Smooth muscle cell of the brain vasculature (primary cell): ENCODE measurements at regions not wholly inside any gene's neighbourhood (a gene's known extent, or its start where the extent isn't known, plus 50 kb on each side); places are given as distances from the start of the nearest gene placed in this dataset.

ENCODE experiments used
- DNase-seq: peaks from one replicate; pipeline ENCODE4 v3.0.0-alpha.2; 2012; ENCODE audit warnings: low read depth, low spot score

DNA sequence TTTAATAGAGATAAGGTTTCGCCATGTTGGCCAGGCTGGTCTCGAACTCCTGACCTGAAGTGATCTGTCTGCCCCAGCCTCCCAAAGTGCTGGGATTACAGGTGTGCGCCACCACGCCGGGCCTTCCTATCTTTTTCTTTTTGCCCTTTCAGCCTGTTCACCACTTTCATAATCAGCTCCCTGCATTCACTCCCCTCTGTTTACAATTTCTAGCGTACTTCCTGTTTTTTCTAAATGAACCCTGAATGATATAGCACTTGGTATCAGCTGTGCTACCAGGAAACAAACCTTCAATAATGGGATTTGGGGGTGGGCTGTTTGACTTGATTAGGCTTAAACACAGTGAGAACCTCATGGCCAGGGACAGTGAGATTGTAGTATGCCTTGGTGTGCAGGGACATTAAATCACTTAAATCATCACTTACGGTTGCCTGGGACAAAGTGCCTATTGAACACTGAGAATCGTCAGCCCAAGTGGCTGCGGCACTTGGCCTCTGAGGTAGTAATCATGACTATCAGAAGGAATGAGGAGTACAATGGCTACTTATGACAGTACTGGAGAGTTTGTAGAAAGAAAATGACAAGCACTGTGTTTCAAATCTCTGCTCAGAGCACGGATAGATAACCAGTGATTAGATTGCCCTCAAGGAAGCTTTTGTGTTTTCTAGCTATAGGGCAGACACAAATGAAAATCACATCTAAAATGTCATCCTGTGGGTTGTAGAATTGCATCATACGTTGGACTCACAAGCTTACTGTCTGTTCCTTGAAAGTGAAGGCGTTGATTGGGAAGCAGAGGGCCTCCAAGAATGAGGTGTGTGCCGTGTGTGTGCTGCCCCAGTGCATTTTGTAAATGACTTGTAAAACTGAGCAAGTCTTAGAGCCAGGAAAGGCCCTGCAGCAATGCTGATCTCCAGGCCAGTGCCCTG lies 661.8 kb downstream of the MATN1 start:
- DNase-seq = no peak

DNA sequence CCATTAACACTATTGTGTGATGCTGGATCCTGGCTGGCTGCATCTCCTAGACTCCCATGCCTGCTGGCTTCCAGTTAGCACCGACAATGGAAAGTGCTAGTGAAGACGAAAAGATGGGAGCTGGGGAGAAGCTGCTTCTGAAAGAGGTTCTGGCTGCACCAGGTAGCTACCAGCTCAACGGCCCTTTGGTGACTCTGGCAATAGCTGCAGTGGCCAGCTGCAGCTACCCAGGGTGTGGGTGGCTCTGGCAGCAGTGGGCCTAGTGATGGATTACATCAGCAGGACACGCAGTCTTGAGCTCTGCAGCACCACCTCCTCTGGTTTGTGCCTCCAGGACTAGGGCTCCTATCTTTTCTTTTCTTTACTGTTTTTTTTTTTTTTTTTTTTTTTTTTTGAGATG lies 662.6 kb downstream of the MATN1 start:
- no peak for DNase-seq

DNA sequence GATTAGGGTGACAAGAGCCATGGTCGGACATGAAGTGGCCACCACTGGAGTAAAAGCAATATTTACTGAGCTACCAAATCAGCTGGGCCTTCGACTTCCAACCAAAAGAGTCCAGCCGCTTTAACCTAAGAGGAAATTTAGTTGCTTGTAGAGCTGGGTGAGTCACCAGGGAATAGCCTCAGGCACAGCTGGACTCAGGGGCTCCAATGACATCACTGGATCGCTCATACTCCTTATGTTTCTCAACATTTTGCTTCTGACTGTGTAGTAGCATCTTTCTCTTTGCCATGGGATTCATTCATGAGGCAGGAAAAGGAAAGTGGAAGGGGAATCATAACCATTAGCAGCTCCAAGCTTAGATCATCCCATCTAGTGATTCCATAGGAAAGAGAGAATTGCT lies 664.4 kb downstream of the MATN1 start:
- DNase-seq = peak; percentile 61

DNA sequence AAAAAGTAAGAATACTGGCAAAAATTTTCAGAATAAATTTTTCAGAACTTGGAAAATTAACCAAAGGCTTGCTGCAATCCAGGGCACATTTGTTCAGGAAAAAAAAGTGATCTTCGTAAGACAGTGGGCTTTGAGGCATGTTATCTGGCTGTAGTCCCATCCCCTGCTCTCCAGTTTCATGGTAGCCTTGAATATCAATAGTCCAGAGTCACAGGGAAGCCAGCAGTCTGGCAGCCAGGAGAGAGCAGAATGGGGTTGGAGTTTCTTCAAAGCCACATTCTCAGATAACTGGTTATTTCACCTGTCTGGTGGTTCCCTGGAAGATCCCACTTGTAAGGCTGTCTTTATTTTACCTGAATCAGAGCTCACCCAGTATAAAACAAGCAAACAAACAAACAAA lies 669.3 kb downstream of the MATN1 start:
- no peak for DNase-seq

DNA sequence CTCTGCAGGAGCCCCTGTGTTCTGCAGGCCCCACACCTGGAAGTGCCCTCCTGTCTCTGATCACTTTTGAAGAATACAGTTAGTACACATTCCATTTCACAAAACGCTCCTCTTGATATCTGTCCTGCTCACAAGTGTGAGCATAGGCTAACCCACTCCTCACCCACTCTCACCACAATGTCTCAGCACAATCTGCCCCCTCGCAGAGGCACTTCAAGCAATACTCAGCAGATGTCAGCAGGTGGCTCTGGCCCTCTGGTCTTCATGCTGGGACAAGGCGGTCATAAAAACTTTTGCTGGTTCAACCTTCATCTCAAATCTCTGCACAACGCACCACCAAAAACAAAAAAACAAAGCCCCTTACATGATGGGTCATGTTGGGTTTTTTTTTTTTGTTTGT lies 671.2 kb downstream of the MATN1 start:
- no peak for DNase-seq

DNA sequence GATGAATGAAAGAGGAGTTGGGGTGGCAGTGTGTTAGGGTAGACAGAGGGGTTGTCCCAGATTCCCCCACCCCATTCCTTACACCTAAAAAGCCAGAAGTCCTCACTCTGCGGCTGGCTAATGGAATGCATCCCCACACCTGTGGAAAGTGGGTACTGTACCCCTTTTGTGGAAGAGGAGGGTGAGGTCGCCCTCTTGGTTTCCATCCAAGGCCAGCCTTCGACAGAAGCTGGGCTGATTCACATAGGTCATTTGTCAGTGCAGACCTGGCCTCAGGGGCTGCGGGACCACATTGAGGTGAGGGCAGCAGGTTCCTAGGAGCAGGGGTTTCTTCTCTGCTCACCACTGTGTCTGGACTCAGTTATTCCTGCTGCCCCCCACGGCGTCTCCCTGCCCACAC lies 671.6 kb downstream of the MATN1 start:
- DNase-seq = no peak

DNA sequence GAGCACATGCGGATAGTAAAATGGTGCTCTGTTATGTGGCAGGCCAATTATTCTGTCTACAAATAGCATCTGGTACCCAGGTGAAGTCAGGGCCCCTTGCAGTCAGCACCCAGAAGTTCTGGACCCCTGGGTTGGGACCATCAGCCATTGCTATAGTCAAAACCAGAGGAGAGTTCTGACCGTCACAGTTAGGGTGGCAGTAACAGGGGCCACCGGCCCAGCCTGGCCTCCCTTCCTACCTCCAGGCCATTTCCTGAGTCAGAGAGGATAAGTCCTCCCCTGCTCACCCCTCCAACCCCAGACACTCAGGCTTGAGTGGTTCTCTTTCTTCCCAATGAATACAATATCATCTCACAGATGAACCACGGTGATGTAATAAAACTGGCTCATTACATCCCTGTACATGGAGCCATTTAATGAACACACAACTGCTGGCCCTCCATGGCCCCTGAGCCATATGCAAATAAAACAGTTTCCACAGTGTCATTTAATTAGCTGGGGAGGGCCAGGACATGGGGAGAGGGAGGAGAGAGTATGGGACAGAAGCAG lies 673.6 kb downstream of the MATN1 start:
- no peak for DNase-seq

DNA sequence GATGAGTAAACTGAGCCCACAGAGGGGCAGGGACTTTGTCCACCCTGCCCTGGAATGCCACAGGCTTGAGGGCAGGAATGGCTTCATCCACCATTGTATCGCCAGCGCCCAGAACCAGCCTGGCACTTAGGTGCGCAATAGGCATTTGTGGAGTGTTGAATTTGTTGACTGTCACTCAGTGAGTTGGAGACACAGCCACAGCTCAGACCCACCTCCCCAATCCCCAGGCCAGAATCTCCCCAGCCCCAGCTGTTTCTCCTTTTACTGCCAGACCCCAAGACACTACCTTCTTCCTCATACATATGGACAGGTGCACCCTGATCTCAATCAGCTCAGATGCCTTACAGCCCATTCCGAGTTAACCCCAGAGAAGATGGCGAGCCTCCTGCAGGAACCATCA lies 674.5 kb downstream of the MATN1 start:
- no peak for DNase-seq

DNA sequence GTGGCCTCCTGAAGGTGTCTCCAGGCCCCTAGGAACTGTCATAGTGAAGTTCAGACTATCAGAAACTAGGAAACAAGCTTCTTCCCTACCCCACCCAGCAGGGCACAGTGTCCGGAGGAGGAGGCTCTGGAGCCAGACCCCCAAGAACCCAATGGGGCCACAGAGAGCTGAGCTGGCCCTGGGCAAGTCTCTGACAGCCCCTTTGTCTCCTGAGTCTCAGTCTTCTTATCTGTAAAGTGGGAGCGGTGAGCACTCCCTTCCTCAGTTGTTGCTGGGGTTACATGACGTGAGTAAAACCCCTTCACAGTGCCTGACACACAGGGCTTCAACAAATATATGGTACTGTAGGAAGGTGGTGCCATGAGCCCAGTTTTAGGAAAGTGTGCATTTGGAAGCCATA lies 675.8 kb downstream of the MATN1 start:
- DNase-seq = no peak

DNA sequence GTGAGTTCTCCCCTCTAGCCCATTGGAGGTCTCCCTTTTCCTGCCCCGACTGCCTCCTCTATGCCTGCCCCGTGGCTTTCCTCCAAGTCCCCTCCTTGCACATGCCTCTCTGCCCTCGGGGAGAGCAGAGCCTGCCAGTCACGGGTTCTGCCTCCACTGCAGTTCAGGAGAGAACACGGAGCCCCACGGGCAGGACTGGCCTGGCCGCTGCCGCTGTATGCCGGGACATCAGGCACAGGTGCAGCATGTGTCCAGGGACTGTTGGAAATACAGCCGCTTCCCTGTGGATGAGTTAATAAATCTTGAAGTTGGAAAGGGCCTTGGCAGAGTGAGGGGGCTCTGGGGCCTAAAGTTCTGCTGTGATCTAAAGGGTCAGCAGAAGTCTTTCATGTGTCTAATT lies 676.6 kb downstream of the MATN1 start:
- DNase-seq = no peak

DNA sequence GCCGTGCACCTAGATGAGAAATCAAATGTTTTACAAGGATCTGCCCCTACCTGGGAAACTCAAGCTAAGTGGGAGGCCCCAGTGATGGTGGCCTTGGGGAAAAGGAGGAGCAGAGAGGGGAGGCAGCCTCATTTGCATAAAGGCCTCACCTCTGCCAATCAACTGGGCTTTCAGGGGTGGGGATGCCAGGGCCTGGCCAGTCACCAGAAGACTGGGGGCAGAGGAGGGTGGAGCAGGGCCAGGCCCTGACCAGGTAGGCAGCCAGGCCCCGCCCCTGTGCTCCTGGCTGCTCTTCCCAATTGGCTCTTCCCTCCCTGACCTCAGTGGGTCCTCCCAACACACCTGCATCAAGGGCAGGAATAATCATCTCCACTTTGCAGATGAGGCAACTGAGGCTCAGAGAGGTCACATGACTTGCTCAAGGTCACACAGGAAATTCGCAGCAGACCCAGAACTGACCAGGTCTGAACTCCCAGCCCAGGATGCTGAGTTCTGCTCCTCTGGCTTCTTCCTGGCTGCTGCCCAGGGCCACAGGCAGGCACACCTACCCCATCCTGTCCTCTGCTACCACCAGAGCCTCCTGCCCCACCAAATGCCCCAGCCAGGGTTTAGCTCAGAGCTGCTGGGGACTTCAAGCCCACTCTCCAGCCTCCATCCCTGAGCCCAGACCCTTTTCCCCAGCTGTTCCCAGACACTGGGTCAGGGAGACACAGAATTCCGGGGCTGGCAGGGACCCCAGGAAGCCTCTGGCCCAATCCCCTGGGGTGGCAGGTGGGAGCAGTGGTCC lies 677.9 kb downstream of the MATN1 start:
- no peak for DNase-seq

DNA sequence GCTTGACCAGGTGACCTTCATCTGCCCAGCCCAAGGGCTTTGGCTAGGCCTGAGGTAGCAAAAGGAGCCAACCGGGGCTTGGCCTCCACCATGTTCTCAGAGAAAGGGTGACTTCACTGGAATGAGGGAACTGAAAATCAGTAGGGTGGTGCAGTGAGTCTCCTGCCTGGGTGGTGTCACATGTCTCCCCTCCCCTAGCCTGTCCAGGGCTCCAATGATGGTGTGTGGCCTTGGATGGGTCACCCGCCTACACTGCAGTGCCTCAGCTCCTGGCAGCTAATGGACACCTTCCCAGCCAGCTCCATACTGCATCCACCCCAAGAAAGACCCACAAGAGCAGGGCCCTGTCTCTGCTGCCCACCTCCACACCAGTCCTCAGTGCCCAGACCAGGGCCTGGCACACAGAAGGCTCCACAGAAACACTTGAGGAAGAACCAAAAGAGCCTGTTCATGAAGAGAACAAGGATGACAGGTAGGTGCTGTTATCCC lies 678.7 kb downstream of the MATN1 start:
- no peak for DNase-seq

DNA sequence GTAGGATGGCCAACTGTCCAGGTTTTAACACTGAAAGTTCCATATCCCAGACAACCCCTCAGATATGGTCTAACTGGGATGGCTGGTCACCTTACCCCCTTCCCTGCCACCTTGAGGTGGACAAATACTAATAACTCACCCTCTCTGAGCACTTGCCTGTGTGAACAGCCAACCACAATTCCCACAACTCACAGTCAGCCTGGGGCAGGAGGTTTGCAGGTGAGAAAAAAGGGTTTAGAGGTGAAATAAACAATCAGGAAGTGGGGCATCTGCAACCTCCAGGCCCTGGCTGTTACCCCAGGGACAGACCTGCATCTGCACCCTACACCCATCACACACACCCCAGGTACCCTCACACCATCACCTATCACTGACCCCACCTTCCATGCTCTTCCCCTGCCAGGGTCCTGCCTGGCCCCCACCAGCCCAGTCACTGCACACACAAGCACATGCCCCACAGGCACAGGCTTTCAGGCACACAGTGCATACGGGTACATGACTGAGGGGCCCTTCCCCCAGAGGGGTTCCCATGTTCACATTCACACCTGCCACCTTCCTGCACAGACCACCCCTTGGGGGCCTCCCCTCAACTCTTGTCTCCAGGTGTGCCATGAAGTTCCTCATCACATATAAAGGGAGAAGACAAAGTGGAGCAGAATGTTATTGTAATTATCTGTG lies 679.5 kb downstream of the MATN1 start:
- DNase-seq = no peak

DNA sequence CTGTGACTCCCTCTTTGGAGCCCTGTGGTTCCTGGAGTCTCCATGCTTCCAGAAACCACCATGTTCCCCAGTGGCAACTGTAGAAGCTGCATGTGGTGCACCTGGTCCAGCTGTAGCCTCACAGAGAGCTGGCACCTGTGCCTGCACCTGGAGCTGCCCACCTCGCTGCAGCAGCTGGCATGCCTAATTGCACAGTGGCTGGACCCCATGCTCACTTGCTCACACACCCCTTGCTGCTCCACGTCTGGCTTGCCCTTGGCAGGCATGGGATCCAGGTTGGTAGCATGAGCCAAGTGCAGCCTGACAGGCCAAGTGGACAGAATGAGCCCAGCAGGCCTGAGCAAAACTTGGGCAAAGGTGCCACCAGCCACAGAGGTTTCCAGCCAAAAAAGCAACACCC lies 680.1 kb downstream of the MATN1 start:
- no peak for DNase-seq

DNA sequence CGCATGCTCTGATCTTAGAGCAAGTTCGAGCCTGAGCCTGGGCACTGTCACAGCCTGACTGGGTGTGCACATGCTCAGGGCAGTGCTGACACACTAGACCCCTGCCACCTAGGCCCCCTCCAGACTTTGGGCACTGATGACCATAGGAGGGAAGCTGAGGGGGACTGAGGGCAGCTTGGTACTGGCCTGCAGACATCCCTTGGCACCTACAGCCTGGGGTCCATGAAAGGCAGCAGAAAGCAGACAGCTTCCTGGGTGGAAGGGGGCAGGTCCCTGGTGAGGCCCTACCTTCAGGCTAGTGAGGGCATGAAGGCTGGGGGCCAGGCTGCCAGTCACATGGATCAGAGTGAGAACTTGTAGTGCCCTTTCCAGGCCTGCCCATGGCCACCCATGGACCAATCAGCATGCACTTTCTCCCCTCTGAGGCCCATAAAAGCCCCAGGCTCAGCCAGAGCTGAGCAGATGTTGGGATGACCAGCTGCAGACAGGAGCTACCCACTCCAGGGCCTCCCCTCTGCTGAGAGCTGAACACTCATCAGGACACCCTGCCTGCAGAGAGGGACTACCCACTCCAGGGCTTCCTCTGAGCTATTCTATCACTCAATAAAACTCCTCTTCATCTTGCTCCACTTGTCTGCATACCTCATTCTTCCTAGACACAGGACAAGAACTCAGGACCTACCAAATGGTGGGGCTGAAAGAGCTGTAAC lies 680.8 kb downstream of the MATN1 start:
- no peak for DNase-seq

DNA sequence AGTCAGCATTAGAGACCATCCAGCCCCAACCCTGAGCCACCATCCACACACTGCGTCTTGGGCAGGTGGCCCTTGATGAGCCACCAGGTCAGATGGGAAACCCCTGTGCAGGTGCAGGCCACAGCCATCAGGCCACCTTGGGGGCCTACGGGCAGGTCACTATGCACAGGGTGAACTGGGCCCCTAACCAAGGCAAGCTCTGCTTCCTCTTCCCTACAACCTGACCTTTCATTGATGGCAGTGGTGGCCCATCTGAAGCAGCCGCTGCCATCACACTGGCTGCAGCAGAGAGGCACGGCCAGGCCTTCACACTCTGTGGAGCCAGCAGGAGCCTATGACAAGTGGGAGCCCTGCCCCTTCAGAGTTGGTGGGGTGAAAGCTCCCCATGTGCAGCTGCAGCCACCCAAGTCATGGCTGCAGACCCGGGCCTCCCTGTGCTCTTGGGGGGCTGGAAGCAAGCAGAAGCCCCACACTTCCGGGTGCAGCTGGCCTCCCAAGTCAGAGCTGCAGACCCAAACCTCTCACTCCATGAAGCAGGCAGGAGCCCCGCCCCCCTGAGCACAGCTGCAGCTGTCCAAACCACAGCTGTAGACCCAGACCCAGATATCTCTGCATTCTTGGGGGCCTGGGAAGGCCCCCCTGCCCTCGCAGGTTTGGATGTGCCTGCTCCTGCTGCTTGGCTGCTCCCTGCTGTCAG lies 681.5 kb downstream of the MATN1 start:
- DNase-seq = no peak

DNA sequence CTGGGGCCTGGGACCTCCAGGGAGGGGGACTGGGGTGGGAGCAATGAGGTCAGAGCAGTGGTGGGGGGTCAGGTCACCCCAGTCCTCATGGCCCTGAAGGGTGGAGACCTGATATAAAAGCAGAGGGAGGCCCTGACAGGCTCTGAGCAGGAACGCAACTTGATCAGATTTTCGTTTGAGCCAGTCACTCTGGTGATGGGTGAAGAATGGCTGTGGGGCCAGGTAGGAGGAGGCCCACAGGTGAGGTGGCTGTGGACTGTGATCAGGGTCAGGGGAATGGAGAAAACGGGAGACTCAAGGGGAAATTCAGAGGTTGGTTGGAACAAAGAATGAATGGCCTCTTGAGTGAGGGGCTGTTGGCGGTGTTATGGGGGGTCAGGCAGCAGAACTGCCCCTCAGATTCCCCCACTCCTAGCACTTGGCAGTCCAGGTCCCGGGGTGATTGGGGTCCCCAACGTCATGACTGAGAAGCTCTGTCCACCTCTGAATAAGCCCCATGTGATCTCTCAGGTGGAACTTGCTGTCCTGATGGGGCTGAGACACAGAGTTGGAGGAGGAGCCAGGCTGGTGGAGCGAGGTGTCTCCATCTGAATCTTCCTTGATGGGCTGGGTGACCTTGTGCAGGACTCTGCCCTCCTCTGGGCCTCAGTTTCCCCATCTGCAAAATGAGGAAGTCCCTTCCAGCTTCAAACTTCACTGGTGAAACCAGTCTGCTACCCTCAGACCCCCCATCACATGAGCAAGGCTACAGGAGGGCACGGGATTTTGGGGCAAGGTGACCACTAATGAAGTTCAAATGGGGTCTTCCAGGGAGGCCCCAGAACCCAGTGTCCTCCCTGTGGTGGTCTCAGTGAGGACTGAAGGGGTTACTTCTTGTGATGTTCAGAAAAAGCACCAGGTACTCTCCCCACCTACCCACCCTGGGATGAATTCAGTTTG lies 683.0 kb downstream of the MATN1 start:
- DNase-seq = no peak

DNA sequence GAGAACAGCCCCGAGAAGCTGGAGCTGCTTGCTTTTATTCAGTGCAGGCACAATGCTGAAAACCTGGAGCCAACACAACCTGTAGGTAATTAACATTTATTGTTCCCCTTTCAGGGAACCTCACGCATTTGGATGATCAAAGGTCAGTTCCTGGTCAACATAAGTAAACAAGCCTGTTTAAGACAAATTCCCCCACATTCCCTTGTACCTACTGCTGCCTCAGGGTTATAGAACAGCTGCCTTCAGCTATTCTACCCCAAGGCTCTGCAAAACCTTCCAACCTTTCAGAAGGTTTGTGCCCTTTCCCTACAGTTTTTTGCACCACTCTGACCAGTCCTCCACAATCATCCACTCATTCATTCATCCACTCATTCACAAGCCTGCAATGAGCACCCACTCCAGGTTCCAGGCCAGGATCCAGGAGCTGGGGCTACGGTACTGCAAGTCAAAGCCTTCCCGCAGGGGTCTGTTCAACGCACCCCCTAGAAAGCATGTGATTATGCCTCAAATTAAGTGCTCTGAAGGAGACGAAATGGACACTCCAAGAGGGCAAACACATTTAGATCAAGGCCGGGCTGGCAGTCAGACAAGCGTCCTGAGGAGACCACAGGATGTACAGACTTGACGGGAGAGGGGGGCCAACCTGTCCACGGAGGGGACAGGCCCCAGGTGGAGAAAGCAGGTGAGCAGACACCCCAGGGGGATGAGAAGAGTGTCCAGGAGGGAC lies 683.9 kb downstream of the MATN1 start:
- no peak for DNase-seq
